Testis (tissue), 2 donors: ENCODE measurements at regions not wholly inside any gene's neighbourhood (a gene's known extent, or its start where the extent isn't known, plus 50 kb on each side); places are given as distances from the start of the nearest gene placed in this dataset.

ENCODE experiments used
- POLR2A ChIP-seq: fragments of 450-650 bp; IDR thresholded peaks from one replicate; pipeline ENCODE4 v1.6.1; 2017; ENCODE audit warnings: antibody characterized with exemption, mild to moderate bottlenecking, moderate library complexity
- TF ChIP-seq, protein P1 (sequence below), 3 experiments: fragments of 450-650 bp in 2 of 3; fragments of 200-600 bp in 1 of 3; sonication (generic) in 1 of 3; IDR thresholded peaks; one replicate each; pipeline ENCODE4 v1.5.1; 2016 to 2019; ENCODE audit warnings: antibody characterized with exemption in 3 of 3, mild to moderate bottlenecking in 2 of 3, moderate library complexity in 1 of 3

DNA sequence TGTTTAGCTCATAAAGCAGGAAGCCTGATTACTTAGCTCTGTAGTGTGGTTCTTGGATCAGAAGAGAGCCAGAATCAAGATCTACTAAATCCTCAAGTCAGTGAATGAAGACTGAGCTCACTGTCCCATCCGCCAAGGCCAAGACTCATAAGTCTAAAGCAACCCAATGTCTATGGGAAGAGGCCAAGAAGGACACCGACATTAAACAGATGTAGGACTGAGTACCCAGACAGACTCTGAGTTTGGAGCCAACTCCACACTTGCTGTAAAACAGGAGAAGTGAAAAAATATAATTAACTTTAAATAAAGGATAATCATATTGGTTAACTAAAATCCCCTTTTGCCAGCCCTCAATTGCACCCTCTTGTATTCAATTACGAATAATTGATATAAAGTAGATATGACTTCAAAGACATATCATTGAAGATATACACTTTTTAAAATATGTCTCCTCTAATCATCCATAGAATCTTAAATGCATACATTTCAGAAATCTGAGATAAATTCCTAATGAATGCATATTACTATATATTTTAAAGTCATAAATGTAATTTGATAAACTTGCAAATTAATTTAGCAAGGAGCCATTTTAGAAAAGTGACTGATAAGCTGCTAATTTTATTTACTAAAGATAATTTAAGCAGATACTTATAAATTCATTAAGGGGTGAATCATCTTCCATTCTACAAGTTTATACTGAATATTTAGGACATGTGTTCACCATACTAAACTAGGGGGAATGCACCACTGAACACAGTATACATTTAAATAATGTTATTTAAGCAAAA lies 617.0 kb upstream of the ARID1B start:
- TF ChIP-seq, protein P1, sequence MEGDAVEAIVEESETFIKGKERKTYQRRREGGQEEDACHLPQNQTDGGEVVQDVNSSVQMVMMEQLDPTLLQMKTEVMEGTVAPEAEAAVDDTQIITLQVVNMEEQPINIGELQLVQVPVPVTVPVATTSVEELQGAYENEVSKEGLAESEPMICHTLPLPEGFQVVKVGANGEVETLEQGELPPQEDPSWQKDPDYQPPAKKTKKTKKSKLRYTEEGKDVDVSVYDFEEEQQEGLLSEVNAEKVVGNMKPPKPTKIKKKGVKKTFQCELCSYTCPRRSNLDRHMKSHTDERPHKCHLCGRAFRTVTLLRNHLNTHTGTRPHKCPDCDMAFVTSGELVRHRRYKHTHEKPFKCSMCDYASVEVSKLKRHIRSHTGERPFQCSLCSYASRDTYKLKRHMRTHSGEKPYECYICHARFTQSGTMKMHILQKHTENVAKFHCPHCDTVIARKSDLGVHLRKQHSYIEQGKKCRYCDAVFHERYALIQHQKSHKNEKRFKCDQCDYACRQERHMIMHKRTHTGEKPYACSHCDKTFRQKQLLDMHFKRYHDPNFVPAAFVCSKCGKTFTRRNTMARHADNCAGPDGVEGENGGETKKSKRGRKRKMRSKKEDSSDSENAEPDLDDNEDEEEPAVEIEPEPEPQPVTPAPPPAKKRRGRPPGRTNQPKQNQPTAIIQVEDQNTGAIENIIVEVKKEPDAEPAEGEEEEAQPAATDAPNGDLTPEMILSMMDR (IDR thresholded peaks at IDR 0.05), result no peak
- no peak for TF ChIP-seq POLR2A
